IMR-90 (cell line): ENCODE measurements at regions not wholly inside any gene's neighbourhood (a gene's known extent, or its start where the extent isn't known, plus 50 kb on each side); places are given as distances from the start of the nearest gene placed in this dataset.

Experiments
- CEBPB ChIP-seq: IDR thresholded peaks from 2 replicates; pipeline ENCODE4 v1.6.1; 2012; ENCODE audit warnings: low read depth, low read length, improper control_type of control experiment
- CHD1 ChIP-seq: IDR thresholded peaks from 2 replicates; pipeline ENCODE4 v1.6.1; 2012; ENCODE audit warnings: low read depth, low read length, improper control_type of control experiment
- CTCF ChIP-seq: conservative IDR thresholded peaks from 2 replicates; pipeline ENCODE4 v1.5.1; 2012; ENCODE audit warnings: mild to moderate bottlenecking, low read depth, low read length, improper control_type of control experiment
- FOS ChIP-seq: fragments of 150-350 bp; IDR thresholded peaks from 2 replicates; pipeline ENCODE4 v1.6.1; 2016; ENCODE audit warnings: low read depth, low read length
- MXI1 ChIP-seq: IDR thresholded peaks from 2 replicates; pipeline ENCODE4 v1.6.1; 2012; ENCODE audit warnings: low read depth, mild to moderate bottlenecking, low read length, moderate library complexity, borderline replicate concordance
- POLR2A ChIP-seq: IDR thresholded peaks from 2 replicates; pipeline ENCODE4 v1.6.1; 2012; ENCODE audit warnings: mild to moderate bottlenecking, low read depth, low read length
- RAD21 ChIP-seq: IDR thresholded peaks from 2 replicates; pipeline ENCODE4 v1.6.1; 2012; ENCODE audit warnings: low read length, improper control_type of control experiment
- RCOR1 ChIP-seq: IDR thresholded peaks from 2 replicates; pipeline ENCODE4 v1.6.1; 2012; ENCODE audit warnings: mild to moderate bottlenecking, low read length, improper control_type of control experiment; ENCODE audit not compliant: insufficient replicate concordance
- RFX5 ChIP-seq: IDR thresholded peaks from 2 replicates; pipeline ENCODE4 v1.8.0; 2012; ENCODE audit warnings: low read depth, mild to moderate bottlenecking, low read length, moderate library complexity
- SMC3 ChIP-seq: fragments of 150-350 bp; IDR thresholded peaks from 2 replicates; pipeline ENCODE4 v1.6.1; 2016; ENCODE audit warnings: low read depth, mild to moderate bottlenecking, antibody characterized with exemption, low read length, moderate library complexity
- USF2 ChIP-seq: fragments of 150-350 bp; IDR thresholded peaks from 2 replicates; pipeline ENCODE4 v1.6.1; 2017; ENCODE audit warnings: mild to moderate bottlenecking, antibody characterized with exemption, low read length, low read depth

GRCh38 chr2:35416391-35417140 is 939.0 kb upstream of the CRIM1 start:
- TF ChIP-seq CTCF (no peak), POLR2A (no peak), RCOR1 (no peak), RFX5 (no peak), USF2 (no peak), RAD21 (no peak), SMC3 (no peak), MXI1 (no peak), CEBPB (no peak), CHD1 (no peak), FOS (no peak)
